ENCODE measurements at regions not wholly inside any gene's neighbourhood (a gene's known extent, or its start where the extent isn't known, plus 50 kb on each side); places are given as distances from the start of the nearest gene placed in this dataset.

DNA sequence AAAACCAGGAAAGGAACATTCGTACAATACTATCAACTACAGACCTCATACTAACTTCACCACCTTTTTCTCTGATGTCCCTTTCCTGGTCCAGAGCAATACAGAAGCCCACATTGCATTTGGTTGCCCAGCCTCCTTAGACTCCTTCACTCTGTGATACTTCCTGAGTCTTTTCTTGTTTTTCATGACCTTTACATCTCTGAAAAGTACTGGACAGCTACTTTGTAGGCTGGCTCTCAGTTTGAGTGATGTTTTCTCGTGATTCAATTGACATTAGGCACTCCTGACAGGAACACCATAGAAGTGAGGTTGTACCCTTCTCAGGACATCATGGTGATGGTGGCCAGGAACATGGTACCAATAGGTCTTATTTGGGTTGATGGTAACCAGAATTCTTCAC, 185.9 kb upstream of the SLC39A10 start:
- ChIA-PET SMC1A (ENCODE audit: uncharacterized antibody, unreplicated experiment) (interaction anchor here (0.6 to 1.3 kb wide), 6 partner anchors 12 to 317 kb away, joined by 3 to 4 read pairs (median 3); no protein-coding TSS in a partner anchor), RAD21 (ENCODE audit: unreplicated experiment) (interaction anchor here (0.7 to 1.4 kb wide), 5 partner anchors 11 to 190 kb away, joined by 3 to 4 read pairs (median 3); no protein-coding TSS in a partner anchor), POLR2A (interaction anchor here (1.5 kb wide), 1 partner anchor 189 kb away, joined by 3 read pairs; no protein-coding TSS in a partner anchor), CTCF (interaction anchor here (0.8 to 2.2 kb wide), 2 partner anchors 18 to 189 kb away, joined by 3 to 8 read pairs; no protein-coding TSS in a partner anchor)
- H3K9ac ChIP-seq (ENCODE audit: control insufficient read depth, insufficient read depth, low read length) = no peak overlapping the region
- no peak for FAIRE-seq
- no peaks in the 10 kb centered on the region for H3K79me2 ChIP-seq (ENCODE audit: control insufficient read depth, insufficient read depth, low read length)
- WGBS (ENCODE audit: insufficient coverage, insufficient replicate concordance, low lambda C conversion rate, missing lambda C conversion rate) = 18% methylated on average over 2 of the region's 2 CpGs
- no TSS peak for BruUV-seq (replicated peaks)
- no peaks in the 10 kb centered on the region for H3K27me3 ChIP-seq (replicated peaks in 1 of 2; ENCODE audit: control insufficient read depth in 2 of 2, insufficient read depth in 2 of 2, low read length in 1 of 2)
- no peak overlapping the region for H3K27ac ChIP-seq (ENCODE audit: control insufficient read depth, insufficient read depth)
- peak; percentile 10; the same call in 2 of the 3 replicates for ATAC-seq
- no peak overlapping the region for H3K4me3 ChIP-seq
- H3K9me3 ChIP-seq (replicated peaks; ENCODE audit: control insufficient read depth, insufficient read depth, low read length) = no peaks in the 10 kb centered on the region; the same call in 2 of the 3 replicates
- DNase-seq (ENCODE audit: low read depth, low spot score) = no peak
- peak overlapping the region; percentile 37 for H2AFZ ChIP-seq (ENCODE audit: control insufficient read depth, low read depth, low read length)
- H3K4me1 ChIP-seq (ENCODE audit: control insufficient read depth, insufficient read depth, low read length) = peaks cover 38% of the 10 kb centered on the region
- peak overlapping the region; percentile 44; the same call in 1 of the 2 replicates for H3K4me2 ChIP-seq (ENCODE audit: control insufficient read depth, insufficient read depth)
- in situ Hi-C loops (cut with MboI) = no loop called here
- no peaks in the 10 kb centered on the region for H4K20me1 ChIP-seq (ENCODE audit: control insufficient read depth, insufficient read depth)
- TF ChIP-seq, protein P1, sequence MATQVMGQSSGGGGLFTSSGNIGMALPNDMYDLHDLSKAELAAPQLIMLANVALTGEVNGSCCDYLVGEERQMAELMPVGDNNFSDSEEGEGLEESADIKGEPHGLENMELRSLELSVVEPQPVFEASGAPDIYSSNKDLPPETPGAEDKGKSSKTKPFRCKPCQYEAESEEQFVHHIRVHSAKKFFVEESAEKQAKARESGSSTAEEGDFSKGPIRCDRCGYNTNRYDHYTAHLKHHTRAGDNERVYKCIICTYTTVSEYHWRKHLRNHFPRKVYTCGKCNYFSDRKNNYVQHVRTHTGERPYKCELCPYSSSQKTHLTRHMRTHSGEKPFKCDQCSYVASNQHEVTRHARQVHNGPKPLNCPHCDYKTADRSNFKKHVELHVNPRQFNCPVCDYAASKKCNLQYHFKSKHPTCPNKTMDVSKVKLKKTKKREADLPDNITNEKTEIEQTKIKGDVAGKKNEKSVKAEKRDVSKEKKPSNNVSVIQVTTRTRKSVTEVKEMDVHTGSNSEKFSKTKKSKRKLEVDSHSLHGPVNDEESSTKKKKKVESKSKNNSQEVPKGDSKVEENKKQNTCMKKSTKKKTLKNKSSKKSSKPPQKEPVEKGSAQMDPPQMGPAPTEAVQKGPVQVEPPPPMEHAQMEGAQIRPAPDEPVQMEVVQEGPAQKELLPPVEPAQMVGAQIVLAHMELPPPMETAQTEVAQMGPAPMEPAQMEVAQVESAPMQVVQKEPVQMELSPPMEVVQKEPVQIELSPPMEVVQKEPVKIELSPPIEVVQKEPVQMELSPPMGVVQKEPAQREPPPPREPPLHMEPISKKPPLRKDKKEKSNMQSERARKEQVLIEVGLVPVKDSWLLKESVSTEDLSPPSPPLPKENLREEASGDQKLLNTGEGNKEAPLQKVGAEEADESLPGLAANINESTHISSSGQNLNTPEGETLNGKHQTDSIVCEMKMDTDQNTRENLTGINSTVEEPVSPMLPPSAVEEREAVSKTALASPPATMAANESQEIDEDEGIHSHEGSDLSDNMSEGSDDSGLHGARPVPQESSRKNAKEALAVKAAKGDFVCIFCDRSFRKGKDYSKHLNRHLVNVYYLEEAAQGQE (IDR thresholded peaks at IDR 0.05; ENCODE audit: low read depth, low read length) = peak; percentile 41; the same call in 1 of the 2 replicates
- no peak for TF ChIP-seq EP300 (IDR thresholded peaks at IDR 0.05; ENCODE audit: borderline replicate concordance in 1 of 2, control insufficient read depth in 1 of 2, low read depth in 2 of 2, low read length in 2 of 2)
- no peaks in the 10 kb centered on the region for H3K36me3 ChIP-seq (ENCODE audit: control insufficient read depth in 2 of 2, insufficient read depth in 2 of 2, low read length in 1 of 2)
- intact Hi-C loops (cut with micrococcal nuclease; ENCODE audit: unreplicated experiment) = no loop called here

Measured in GM12878 (cell line).